K562 (cell line): ENCODE measurements at regions not wholly inside any gene's neighbourhood (a gene's known extent, or its start where the extent isn't known, plus 50 kb on each side); places are given as distances from the start of the nearest gene placed in this dataset.

Experiments
- ATAC-seq: fragments of 200-7000 bp; cut with Tn5 transposase; 3 replicates; pipeline ENCODE4 v1.9.1; 2020; ENCODE audit warnings: moderate library complexity
- BruUV-seq: library from RNA; stranded (reverse); fragments of 400-500 nt; replicated peaks from 2 replicates; lab custom pipeline; 2021; lab: Mats Ljungman, UMichigan
- CTCF ChIA-PET: fragments of 300-600 bp; formaldehyde crosslinking; extraction: SDS; loops from one replicate; lab custom pipeline; 2021; ENCODE audit warnings: low intra/inter-chr PET ratio; lab: Yijun Ruan, JAX
- POLR2A ChIA-PET: fragments of 300-600, 350-650 bp; sonication (Branson Sonifier 250); formaldehyde crosslinking; extraction: SDS; loops from one replicate; lab custom pipeline; 2021; ENCODE audit warnings: antibody characterized with exemption, inconsistent platforms; lab: Yijun Ruan, JAX
- DNase-seq, 4 experiments: peaks; one replicate each; pipeline versions ENCODE4 v3.0.0 to v3.0.0-alpha.2; 2011 to 2018; ENCODE audit warnings: low spot score in 3 of 4, mixed read lengths in 3 of 4; ENCODE audit errors: extremely low read depth in 1 of 4
- FAIRE-seq: peaks from 2 replicates; lab custom pipeline; 2011; peaks lifted over from hg19 to GRCh38; lab: Jason Lieb, UNC
- H2AFZ ChIP-seq: 2 replicates; pipeline ENCODE4 v1.6.0; 2011; ENCODE audit warnings: low read depth, low read length, control low read depth, inconsistent platforms
- H3K27ac ChIP-seq: fragments of 200-600 bp; 3 replicates; pipeline ENCODE4 v1.8.0; 2011; ENCODE audit warnings: low read depth, mild to moderate bottlenecking, control low read depth, inconsistent platforms, low read length, moderate library complexity, mixed read lengths; ENCODE audit errors: extremely low read depth
- H3K27me3 ChIP-seq, 2 experiments: fragments of 300-600 bp in 1 of 2; 2 replicates in 1 of 2; 3 replicates in 1 of 2; pipeline versions ENCODE4 v1.6.0 to v1.8.0; 2011; ENCODE audit warnings: inconsistent platforms in 2 of 2, low read length in 2 of 2, mild to moderate bottlenecking in 1 of 2, mixed read lengths in 1 of 2, moderate library complexity in 1 of 2; ENCODE audit not compliant: control insufficient read depth in 2 of 2, insufficient read depth in 2 of 2
- H3K36me3 ChIP-seq: fragments of 300-600 bp; 3 replicates; pipeline ENCODE4 v1.8.0; 2011; ENCODE audit warnings: mild to moderate bottlenecking, low read length, inconsistent platforms; ENCODE audit not compliant: control insufficient read depth, insufficient read depth
- H3K4me1 ChIP-seq, 2 experiments: fragments of 200-600 bp in 1 of 2; replicated peaks in 1 of 2; 2 replicates in 1 of 2; 3 replicates in 1 of 2; pipeline versions ENCODE4 v1.5.1 to v1.8.0; 2011; ENCODE audit warnings: inconsistent platforms in 2 of 2, low read length in 2 of 2, mild to moderate bottlenecking in 1 of 2, mixed read lengths in 1 of 2, moderate library complexity in 1 of 2; ENCODE audit not compliant: control insufficient read depth in 2 of 2, insufficient read depth in 2 of 2
- H3K4me2 ChIP-seq: 2 replicates; pipeline ENCODE4 v1.6.1; 2011; ENCODE audit warnings: low read length, control low read depth, inconsistent platforms, mixed read lengths; ENCODE audit not compliant: insufficient read depth
- H3K4me3 ChIP-seq: fragments of 200-600 bp; sonication (generic), shearing (Covaris generic); 2 replicates; pipeline ENCODE4 v1.5.1; 2016; ENCODE audit warnings: control low read depth, inconsistent platforms
- H3K79me2 ChIP-seq: fragments of 200-600 bp; 3 replicates; pipeline ENCODE4 v1.8.0; 2011; ENCODE audit warnings: low read length, inconsistent platforms; ENCODE audit not compliant: control insufficient read depth, insufficient read depth
- H3K9ac ChIP-seq, 2 experiments: 2 replicates each; pipeline versions ENCODE4 v1.6.0 to v1.6.1; 2011; ENCODE audit warnings: low read depth in 2 of 2, low read length in 2 of 2, control low read depth in 1 of 2, inconsistent platforms in 1 of 2, mild to moderate bottlenecking in 1 of 2, mixed read lengths in 1 of 2; ENCODE audit not compliant: insufficient read depth in 1 of 2
- H3K9me1 ChIP-seq: one replicate; pipeline ENCODE4 v1.6.0; 2011; ENCODE audit warnings: inconsistent platforms, mild to moderate bottlenecking, low read length, moderate library complexity; ENCODE audit not compliant: control insufficient read depth, insufficient read depth
- H3K9me3 ChIP-seq: replicated peaks from 2 replicates; pipeline ENCODE4 v1.5.1; 2011; ENCODE audit warnings: low read depth, low read length, inconsistent platforms; ENCODE audit not compliant: control insufficient read depth, insufficient read depth
- H4K20me1 ChIP-seq: replicated peaks from 2 replicates; pipeline ENCODE4 v1.6.1; 2011; ENCODE audit warnings: low read length, inconsistent platforms, mixed read lengths; ENCODE audit not compliant: control insufficient read depth, insufficient read depth
- ARID4B ChIP-seq: sonication (generic); formaldehyde crosslinking; IDR thresholded peaks from 2 replicates; pipeline ENCODE4 v1.8.0; 2022; ENCODE audit warnings: mild to moderate bottlenecking, missing genetic modification reagents
- BHLHE40 ChIP-seq: IDR thresholded peaks from 2 replicates; pipeline ENCODE4 v1.6.1; 2011; ENCODE audit warnings: low read length, improper control_type of control experiment
- BMI1 ChIP-seq: fragments of 150-350 bp; IDR thresholded peaks from 2 replicates; pipeline ENCODE4 v1.6.1; 2014; ENCODE audit warnings: low read length
- E4F1 ChIP-seq: fragments of 250-450 bp; sonication (Bioruptor Pico); IDR thresholded peaks from 2 replicates; pipeline ENCODE4 v1.5.0; 2021; ENCODE audit warnings: mild to moderate bottlenecking, borderline replicate concordance
- FOXA1 ChIP-seq: fragments of 450-650 bp; IDR thresholded peaks from 2 replicates; pipeline ENCODE4 v1.6.1; 2016; ENCODE audit warnings: mild to moderate bottlenecking, borderline replicate concordance
- POLR2AphosphoS2 ChIP-seq: IDR thresholded peaks from 2 replicates; pipeline ENCODE4 v1.6.1; 2012; ENCODE audit warnings: low read length, improper control_type of control experiment
- POLR2H ChIP-seq: IDR thresholded peaks from 2 replicates; pipeline ENCODE4 v1.6.1; 2016; ENCODE audit warnings: missing genetic modification characterization, low read depth, mild to moderate bottlenecking, control low read depth, missing compliant biosample characterization, moderate library complexity
- SAP30 ChIP-seq: fragments of 200-600 bp; sonication (generic); IDR thresholded peaks from 2 replicates; pipeline ENCODE4 v1.6.1; 2012; ENCODE audit warnings: borderline replicate concordance, low read depth, mild to moderate bottlenecking, moderate library complexity, low read length, control low read depth, inconsistent platforms; ENCODE audit not compliant: insufficient read depth, poor library complexity, severe bottlenecking
- SRSF7 ChIP-seq: fragments of 200-400 bp; formaldehyde crosslinking; optimal IDR thresholded peaks from 2 replicates; pipeline ENCODE3; 2017; ENCODE audit warnings: mild to moderate bottlenecking, low read depth, low read length
- TOE1 ChIP-seq, 2 experiments: fragments of 450-650 bp in 1 of 2; sonication (generic) in 1 of 2; formaldehyde crosslinking in 1 of 2; IDR thresholded peaks; 2 replicates each; pipeline versions ENCODE4 v1.7.1 to v1.8.0; 2016 to 2022; ENCODE audit warnings: borderline replicate concordance in 2 of 2, mild to moderate bottlenecking in 2 of 2, antibody characterized with exemption in 1 of 2, inconsistent platforms in 1 of 2, low read depth in 1 of 2, missing genetic modification reagents in 1 of 2, moderate library complexity in 1 of 2
- YBX1 ChIP-seq: fragments of 450-650 bp; IDR thresholded peaks from 2 replicates; pipeline ENCODE4 v1.7.1; 2016; ENCODE audit warnings: mild to moderate bottlenecking
- ZBTB12 ChIP-seq: fragments of 250-450 bp; sonication (Bioruptor Pico); IDR thresholded peaks from 2 replicates; pipeline ENCODE4 v1.4.0; 2020
- ZNF79 ChIP-seq: fragments of 250-450 bp; sonication (Bioruptor Pico); IDR thresholded peaks from 2 replicates; pipeline ENCODE4 v1.4.0; 2020; ENCODE audit warnings: low read depth, mild to moderate bottlenecking, moderate library complexity
- ZNF830 ChIP-seq: fragments of 250-450 bp; sonication (Bioruptor Pico); IDR thresholded peaks from 2 replicates; pipeline ENCODE4 v1.5.0; 2021; ENCODE audit warnings: mild to moderate bottlenecking
- WGBS: fragments of 100-300 bp; shearing (Covaris generic); methylation state at CpG from one replicate; pipeline ENCODE4 v1.1.6; 2016; ENCODE audit warnings: low coverage, mixed read lengths; ENCODE audit not compliant: insufficient coverage; ENCODE audit errors: missing lambda C conversion rate; 5-methylcytosine and 5-hydroxymethylcytosine counted together
- in situ Hi-C: fragments of 300-500 bp; cut with MboI; formaldehyde crosslinking; loops from 4 replicates; pipeline ENCODE4 v1.15.0; 2018; ENCODE audit warnings: inconsistent platforms, mixed read lengths
- intact Hi-C: fragments of 100-400 bp; cut with micrococcal nuclease; formaldehyde crosslinking; loops from 2 replicates; pipeline ENCODE4 v1.14.2; 2022

- Histone ChIP-seq H4K20me1 (no peaks in the 10 kb centered on the region), H3K4me2 (no peak overlapping the region), H3K9me3 (no peaks in the 10 kb centered on the region), H3K27ac (no peak overlapping the region), H3K4me1 (no peaks in the 10 kb centered on the region), H3K4me3 (no peak overlapping the region), H3K79me2 (no peaks in the 10 kb centered on the region), H3K36me3 (no peaks in the 10 kb centered on the region), H2AFZ (no peak overlapping the region), H3K9ac (no peak overlapping the region), H3K27me3 (no peaks in the 10 kb centered on the region), H3K9me1 (no peaks in the 10 kb centered on the region)
- DNase-seq (no peak), ATAC-seq (no peak), FAIRE-seq (no peak)
- intact Hi-C loops (no loop called here), in situ Hi-C loops (no loop called here)
- no TSS peak for BruUV-seq
- ChIA-PET CTCF (no interaction called here), POLR2A (no interaction called here)
- WGBS: 0% methylated on average over 2 of the region's 2 CpGs
- TF ChIP-seq E4F1 (CRISPR knock-in tag) (no peak), POLR2AphosphoS2 (no peak), ZNF830 (CRISPR knock-in tag) (no peak), SRSF7 (no peak), POLR2H (no peak), BMI1 (no peak), FOXA1 (no peak), ZNF79 (no peak), BHLHE40 (no peak), ZBTB12 (CRISPR knock-in tag) (no peak), YBX1 (no peak), TOE1 (IDR thresholded peaks at IDR 0.05; ENCODE audit: borderline replicate concordance) (no peak), TOE1 (CRISPR knock-in tag; IDR thresholded peaks at IDR 0.05; ENCODE audit: borderline replicate concordance, low read depth) (no peak), ARID4B (CRISPR knock-in tag) (no peak), SAP30 (no peak)
Observed at GRCh38 chr12:30067146-30067545, 283.4 kb upstream of the TMTC1 start.
